Right forelimb (tissue), 1 donor: ENCODE measurements at regions not wholly inside any gene's neighbourhood (a gene's known extent, or its start where the extent isn't known, plus 50 kb on each side); places are given as distances from the start of the nearest gene placed in this dataset.
"Not testable (repeated sequence)": the region's sequence is repeated elsewhere in the genome, so short reads cannot be mapped to it uniquely, and the experiment has no call there.

Experiments used
- DNase-seq: peaks from one replicate; pipeline ENCODE4 v3.0.0-alpha.2; 2018

DNA sequence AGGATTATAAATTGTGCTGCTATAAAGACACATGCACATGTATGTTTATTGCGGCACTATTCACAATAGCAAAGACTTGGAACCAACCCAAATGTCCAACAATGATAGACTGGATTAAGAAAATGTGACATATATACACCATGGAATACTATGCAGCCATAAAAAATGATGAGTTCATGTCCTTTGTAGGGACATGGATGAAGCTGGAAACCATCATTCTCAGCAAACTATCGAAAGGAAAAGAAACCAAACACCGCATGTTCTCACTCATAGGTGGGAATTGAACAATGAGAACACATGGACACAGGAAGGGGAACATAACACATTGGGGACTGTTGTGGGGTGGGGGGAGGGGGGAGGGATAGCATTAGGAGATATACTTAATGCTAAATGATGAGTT, 67.8 kb upstream of the ETV3 start:
- DNase-seq, result not testable (repeated sequence)

- no peak for DNase-seq
Observed at GRCh38 chr1:157203166-157203565, 65.0 kb upstream of the ETV3 start.

- DNase-seq, result no peak
Observed at GRCh38 chr1:157202331-157202730, 64.1 kb upstream of the ETV3 start.

DNA sequence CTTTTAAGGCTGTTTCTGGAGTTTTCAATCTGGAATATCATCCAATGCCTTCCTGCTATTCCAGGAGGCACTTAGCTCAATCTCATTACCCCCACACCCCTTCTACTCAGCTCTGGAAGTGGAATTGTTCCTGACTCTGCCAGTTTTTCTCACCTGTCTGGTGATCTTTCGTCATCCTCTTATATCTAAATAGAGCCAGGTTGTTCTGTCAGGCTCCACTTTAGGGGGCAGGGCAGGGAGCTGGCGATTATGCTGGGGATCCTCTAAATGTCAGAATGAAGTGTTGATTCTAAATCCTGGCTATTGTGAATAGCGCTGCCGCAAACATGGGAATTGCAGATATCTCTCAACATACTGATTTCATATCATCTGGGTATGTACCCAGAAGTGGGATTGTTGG, 63.6 kb upstream of the ETV3 start:
- DNase-seq, result no peak

GRCh38 chr1:157200451-157200850, 62.3 kb upstream of the ETV3 start:
- no peak for DNase-seq

- no peak for DNase-seq
Observed at GRCh38 chr1:157199421-157199755, 61.2 kb upstream of the ETV3 start.

DNA sequence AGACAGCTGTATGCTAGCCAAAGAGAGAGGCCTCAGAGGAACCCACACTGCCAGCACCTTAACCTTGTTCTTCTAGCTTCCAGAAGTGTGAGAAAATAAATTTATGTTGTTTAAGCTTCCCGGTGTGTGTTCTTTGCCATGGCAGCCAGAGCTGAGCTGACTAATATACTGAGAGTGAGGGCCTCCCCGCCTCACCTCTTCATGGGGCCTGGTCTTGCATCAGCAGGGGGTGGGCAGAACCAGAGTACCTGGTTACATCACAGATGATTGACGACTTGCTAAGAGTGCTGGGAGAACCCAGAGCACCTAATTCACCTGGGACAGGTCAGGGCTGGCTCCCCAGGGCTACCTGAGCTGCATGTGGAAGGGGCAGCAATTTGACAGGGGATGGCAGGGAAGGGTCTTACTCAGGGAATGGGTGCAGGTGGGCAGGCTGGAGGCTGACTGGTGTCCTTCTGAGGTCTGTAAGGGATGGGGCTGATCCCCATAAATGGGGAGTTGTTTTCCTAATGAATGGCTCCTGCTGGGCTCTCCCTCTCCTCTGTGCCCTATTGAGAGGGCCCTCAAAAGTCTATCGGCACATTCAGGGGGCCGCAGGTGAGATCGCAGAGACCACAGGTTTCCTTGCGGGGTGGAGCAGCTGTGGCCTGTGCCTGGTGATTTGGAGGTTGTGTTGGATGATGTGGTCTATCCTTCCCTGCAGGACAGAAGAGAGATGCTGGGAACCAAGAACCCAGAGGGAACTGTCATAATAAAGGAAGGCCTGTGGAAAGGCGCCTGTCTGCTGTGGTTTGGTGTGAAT, 60.6 kb upstream of the ETV3 start:
- DNase-seq, result no peak

DNA sequence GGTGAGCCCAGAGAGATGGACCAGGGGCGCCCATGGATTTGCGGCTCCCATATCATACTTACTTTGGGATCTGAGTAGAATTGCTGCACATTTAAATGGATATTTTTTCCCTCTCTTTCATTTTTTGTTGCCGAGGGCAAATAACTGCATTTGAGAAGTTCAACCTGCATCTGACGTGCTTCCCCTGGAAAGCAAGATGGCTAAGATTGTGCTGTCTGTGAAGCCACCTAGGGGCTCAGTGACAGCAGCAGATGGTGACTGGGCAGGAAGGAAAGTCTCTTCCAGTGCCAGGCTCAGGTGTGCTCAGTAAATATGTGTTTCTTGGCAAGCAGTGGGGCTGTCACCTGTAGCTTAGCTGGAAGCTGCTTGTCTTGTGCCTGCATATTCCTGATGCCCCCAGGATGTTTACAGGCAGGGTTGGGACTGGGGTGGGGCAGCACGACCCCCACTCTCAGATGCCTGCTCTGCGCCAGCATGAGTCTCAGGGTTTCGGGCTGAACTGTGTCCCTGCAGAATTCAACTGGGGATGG, 59.8 kb upstream of the ETV3 start:
- no peak for DNase-seq

- DNase-seq, result not testable (repeated sequence)
Observed at GRCh38 chr1:157196670-157197456, 58.7 kb upstream of the ETV3 start.

DNA sequence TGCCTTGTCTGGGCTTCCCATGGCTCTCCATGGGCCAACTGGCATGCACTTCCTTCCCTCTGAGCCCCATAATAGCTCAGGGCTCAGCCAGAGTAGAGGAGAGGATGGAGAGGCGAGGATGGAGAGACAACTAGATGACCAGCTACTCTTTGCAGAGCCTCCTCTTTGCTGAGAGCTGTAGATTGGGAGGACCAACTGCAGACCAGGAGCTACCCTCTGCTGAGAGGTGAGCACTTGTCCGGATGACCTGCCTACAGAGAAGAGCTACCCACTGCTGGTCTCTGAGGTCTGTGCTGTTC, 58.0 kb upstream of the ETV3 start:
- no peak for DNase-seq

DNA sequence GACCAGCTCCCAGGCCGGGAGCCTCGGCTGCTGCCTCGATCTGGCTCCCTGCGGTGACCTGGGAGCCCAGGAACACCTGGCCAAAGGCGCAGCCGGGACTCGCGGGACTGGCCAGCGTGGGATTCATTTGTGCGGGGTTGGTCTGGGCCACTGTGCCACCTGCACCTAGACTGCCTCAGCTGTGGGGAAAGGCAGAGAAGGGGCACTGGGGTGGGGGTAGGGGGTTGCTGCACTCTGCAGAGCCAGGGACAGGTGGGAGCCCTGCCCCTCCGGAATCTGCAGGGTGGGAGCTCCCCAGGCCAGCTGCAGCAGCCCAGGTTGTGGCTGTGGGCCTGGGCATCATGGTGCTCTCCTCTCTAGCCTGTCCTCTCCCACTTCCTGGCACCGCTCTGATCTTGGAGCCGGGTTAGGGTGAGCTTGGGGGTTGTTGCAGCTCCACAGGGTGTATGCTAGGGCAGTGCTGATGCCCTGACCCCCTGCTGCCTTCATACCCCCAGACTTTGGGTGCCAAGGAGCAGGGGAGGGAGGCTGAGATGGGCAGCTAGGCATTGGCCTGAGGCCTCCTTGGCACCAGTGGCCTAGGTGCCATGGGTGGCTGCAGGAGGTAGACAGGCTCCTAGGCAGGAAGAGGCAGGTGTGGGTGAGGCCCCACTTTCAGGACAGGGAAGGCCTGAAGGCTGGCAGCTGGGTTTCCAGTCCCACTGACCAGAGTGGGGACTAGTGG, 57.5 kb upstream of the ETV3 start:
- no peak for DNase-seq

DNA sequence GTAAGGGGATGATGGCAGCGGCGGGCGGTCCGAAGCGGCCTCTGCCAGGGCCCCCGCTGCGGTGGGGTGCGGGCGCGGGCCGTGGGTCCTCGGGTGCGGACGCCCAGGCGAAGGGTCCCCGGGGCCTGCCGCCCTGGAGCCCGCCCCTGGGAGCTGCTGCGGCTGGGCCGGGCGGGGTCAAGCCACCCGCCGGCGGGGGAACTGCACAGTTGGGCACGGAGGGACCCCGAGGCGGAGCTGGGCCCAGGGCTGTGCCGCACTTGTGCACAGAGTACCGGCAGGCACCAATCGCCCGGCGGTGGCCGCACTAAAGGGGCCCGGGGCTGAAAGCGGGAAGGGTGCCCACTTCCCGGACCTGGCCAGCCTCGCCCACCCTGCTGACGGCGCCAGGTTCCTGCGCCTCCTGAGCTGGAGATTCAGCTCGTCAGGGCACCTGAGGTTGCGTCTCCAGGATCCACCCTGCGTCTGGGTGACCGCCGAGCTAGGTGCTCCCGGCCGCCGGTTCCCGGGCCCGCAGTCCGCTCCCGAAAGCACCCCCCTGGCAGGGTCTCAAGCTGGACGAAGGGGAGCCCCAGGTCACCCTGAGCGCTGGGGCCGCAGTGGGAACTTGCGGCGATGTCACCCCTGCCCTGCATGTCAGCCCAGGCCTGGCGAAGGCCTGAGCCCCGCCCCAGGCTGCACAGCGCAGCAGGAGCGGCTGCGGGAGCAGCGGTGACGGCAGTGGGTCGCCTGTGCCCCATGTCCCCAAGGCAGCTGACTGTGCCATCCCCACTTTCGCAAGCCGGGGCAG, 56.7 kb upstream of the ETV3 start:
- no peak for DNase-seq

GRCh38 chr1:157193702-157194391, 55.7 kb upstream of the ETV3 start:
- DNase-seq, result peak; percentile 71

DNA sequence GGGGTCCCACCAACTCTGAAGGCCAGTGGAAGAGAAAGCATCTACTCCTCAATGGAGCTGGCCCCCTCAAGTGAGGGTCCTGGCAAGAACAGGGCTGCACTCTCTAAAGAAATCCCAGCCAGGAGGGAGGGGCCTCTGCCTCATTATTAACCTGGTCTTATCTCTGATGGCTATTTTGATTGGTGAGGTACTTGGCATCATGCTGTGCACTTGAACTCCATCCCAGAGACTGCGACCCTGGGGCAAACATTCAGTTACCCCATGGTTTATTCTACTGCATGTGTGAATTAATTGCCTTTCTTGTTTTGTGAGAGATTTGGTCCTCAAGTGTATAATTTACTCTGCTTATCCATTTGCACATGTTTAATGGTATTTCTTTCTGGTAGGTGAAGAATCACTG, 55.0 kb upstream of the ETV3 start:
- DNase-seq, result no peak

- no peak for DNase-seq
Observed at GRCh38 chr1:157189986-157190982, 52.1 kb upstream of the ETV3 start.

GRCh38 chr1:157189096-157189495, 50.9 kb upstream of the ETV3 start:
- no peak for DNase-seq
